Upper lobe of right lung (tissue), 1 donor: ENCODE measurements at regions not wholly inside any gene's neighbourhood (a gene's known extent, or its start where the extent isn't known, plus 50 kb on each side); places are given as distances from the start of the nearest gene placed in this dataset.

Experiments
- ATAC-seq: fragments of 200-7000 bp; cut with Tn5 transposase; one replicate; pipeline ENCODE4 v1.9.1; 2020; ENCODE audit warnings: mild to moderate bottlenecking, moderate library complexity
- DNase-seq: peaks from one replicate; pipeline ENCODE4 v3.0.0-alpha.2; 2020
- H3K27ac ChIP-seq: fragments of 200-600 bp; one replicate; pipeline ENCODE4 v1.8.0; 2022
- H3K27me3 ChIP-seq: fragments of 200-600 bp; one replicate; pipeline ENCODE4 v1.8.0; 2022; ENCODE audit warnings: mild to moderate bottlenecking
- H3K36me3 ChIP-seq: fragments of 200-600 bp; one replicate; pipeline ENCODE4 v1.8.0; 2022
- H3K4me1 ChIP-seq: fragments of 200-600 bp; one replicate; pipeline ENCODE4 v1.8.0; 2022
- H3K4me3 ChIP-seq: fragments of 200-600 bp; one replicate; pipeline ENCODE4 v1.8.0; 2022; ENCODE audit warnings: mild to moderate bottlenecking
- H3K9me3 ChIP-seq: fragments of 200-600 bp; one replicate; pipeline ENCODE4 v1.8.0; 2022
- intact Hi-C: fragments of 100-400 bp; cut with DNase I; formaldehyde crosslinking; loops from one replicate; pipeline ENCODE4 v1.11.0; 2022
- TF ChIP-seq, protein P1 (sequence below): fragments of 200-600 bp; IDR thresholded peaks from one replicate; pipeline ENCODE4 v1.8.0; 2022; ENCODE audit warnings: antibody characterized with exemption
- donor health status: DM: no; HTN: yes; CAD: no; lungs with severe emphysema.

DNA sequence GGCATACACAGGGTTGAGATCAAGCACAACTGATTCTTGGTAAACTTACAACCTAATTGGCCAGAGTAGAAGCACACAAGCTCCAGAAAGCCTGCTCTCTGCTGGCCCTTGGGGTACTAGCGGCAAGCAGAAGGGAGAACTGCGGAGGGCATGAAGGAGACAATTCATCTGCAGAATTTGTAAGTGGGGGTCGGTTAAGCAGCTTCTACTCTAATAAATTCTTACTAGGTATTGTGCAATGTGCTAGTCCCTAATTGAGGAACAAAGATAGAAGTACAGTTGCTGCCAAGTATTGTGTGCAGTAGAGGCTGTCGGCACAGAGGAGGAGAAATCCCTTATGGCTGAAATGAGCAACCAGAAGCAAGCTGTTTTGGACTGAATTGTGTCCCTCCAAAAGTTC is 91.2 kb upstream of the VEPH1 start:
- Histone ChIP-seq H3K4me3 (no peak overlapping the region), H3K9me3 (no peaks in the 10 kb centered on the region), H3K36me3 (no peaks in the 10 kb centered on the region), H3K4me1 (no peaks in the 10 kb centered on the region), H3K27ac (no peak overlapping the region), H3K27me3 (no peaks in the 10 kb centered on the region)
- TF ChIP-seq, protein P1, sequence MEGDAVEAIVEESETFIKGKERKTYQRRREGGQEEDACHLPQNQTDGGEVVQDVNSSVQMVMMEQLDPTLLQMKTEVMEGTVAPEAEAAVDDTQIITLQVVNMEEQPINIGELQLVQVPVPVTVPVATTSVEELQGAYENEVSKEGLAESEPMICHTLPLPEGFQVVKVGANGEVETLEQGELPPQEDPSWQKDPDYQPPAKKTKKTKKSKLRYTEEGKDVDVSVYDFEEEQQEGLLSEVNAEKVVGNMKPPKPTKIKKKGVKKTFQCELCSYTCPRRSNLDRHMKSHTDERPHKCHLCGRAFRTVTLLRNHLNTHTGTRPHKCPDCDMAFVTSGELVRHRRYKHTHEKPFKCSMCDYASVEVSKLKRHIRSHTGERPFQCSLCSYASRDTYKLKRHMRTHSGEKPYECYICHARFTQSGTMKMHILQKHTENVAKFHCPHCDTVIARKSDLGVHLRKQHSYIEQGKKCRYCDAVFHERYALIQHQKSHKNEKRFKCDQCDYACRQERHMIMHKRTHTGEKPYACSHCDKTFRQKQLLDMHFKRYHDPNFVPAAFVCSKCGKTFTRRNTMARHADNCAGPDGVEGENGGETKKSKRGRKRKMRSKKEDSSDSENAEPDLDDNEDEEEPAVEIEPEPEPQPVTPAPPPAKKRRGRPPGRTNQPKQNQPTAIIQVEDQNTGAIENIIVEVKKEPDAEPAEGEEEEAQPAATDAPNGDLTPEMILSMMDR: no peak
- intact Hi-C loops: no loop called here
- ATAC-seq: no peak
- DNase-seq: no peak

DNA sequence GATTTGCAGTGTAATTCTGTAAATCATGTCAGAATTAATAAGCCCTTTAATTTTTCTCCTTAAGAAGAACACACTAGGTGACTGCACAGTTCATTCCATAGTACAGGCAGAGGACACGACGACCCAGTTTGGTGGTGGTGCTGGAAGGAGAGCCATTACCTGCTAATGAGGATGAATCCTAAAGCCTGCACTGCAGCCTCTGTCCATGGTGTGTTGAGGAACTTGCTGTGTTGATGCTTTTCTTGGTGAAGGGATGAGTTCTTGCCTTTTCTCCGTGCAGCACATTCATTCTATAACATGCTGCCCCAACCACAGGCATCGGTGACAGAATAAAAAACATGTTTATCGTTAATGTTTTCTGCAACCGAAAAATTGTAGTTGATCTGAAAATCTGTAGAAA is 89.6 kb upstream of the VEPH1 start:
- Histone ChIP-seq H3K27ac (no peak overlapping the region), H3K27me3 (no peaks in the 10 kb centered on the region), H3K9me3 (no peaks in the 10 kb centered on the region), H3K4me1 (no peaks in the 10 kb centered on the region), H3K4me3 (no peak overlapping the region), H3K36me3 (no peaks in the 10 kb centered on the region)
- intact Hi-C loops: no loop called here
- ATAC-seq: no peak
- DNase-seq: no peak
- TF ChIP-seq, protein P1: no peak

DNA sequence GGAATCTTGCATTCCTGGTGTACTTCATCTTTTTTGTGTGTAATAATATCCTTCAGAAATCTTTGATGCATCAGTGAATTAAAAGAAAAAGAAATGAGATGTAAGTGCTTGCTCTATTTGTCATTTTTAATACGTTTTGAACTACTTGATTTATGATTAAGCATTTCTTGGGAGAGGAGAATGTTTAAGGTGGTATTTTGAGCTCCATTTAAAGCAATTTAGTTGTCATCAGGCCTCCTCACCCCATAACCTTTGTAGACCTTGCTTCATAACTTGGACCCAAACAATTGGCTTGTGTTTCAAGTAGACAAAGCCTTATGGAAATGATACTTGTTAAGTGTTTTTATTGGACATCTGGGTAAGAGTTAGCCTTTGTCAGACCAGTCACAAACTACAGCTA is 87.1 kb upstream of the VEPH1 start:
- Histone ChIP-seq H3K27me3 (no peaks in the 10 kb centered on the region), H3K36me3 (no peaks in the 10 kb centered on the region), H3K4me3 (no peak overlapping the region), H3K4me1 (no peaks in the 10 kb centered on the region), H3K27ac (no peak overlapping the region), H3K9me3 (no peaks in the 10 kb centered on the region)
- no peak for ATAC-seq
- intact Hi-C loops: no loop called here
- DNase-seq: no peak
- TF ChIP-seq, protein P1: no peak

DNA sequence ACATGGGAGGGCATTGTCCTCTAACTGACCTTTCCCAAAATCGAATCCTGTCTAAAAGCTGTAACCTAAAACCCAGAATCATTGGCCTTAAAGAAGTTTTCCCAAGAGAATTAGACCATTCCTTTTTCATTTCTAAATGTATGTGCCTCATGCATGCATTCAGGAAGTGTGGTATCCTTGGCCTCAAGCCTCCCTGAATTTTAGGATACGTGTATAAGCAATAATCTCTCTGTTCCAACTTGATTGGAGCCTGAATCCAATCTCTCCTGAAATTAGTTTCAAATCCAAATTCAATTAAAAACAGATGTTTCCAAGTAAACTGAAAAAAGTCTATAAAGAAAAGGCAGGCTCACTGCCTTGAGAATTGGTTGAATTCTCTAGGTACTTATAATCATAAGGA is 86.0 kb upstream of the VEPH1 start:
- ATAC-seq (no peak), DNase-seq (no peak)
- TF ChIP-seq, protein P1: no peak
- Histone ChIP-seq H3K4me1 (no peaks in the 10 kb centered on the region), H3K27ac (no peak overlapping the region), H3K27me3 (no peaks in the 10 kb centered on the region), H3K9me3 (no peaks in the 10 kb centered on the region), H3K36me3 (no peaks in the 10 kb centered on the region), H3K4me3 (no peak overlapping the region)
- intact Hi-C loops: no loop called here

DNA sequence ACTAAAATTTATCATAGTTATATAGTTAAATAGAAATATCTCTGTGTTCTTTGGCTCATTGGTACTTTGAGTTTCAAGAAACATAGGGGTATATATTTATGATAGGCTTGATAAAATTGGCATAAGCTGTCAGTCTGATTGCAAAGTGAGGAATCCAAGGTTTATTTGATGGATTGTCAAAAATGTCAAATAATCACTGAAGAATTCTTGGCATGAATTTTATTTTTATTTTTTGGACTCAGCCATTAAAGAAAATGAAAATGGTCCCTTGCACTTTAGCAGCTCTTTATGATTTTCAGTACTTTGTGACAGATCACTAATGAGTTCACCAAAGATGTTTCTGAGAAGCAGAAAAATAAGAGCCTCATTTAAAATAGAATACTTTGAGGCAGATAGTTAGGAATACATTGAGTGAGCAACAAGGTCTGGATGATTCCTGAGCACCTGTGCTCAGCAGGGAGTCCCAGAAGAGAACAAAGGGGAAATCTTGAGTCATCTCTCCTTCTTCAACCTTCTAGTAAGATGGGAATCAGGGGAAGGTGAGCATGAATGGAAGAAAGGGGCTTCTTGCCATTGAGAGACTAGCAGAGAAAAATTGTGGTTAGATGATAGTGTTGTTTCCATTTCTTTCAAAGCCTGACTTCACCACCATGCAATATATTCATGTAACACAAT is 85.3 kb upstream of the VEPH1 start:
- ATAC-seq: no peak
- no peaks in the 10 kb centered on the region for H3K4me1 ChIP-seq
- no peaks in the 10 kb centered on the region for H3K36me3 ChIP-seq
- TF ChIP-seq, protein P1: no peak
- intact Hi-C loops: no loop called here
- no peak for DNase-seq
- H3K27ac ChIP-seq: no peak overlapping the region
- no peaks in the 10 kb centered on the region for H3K27me3 ChIP-seq
- H3K4me3 ChIP-seq: no peak overlapping the region
- no peaks in the 10 kb centered on the region for H3K9me3 ChIP-seq

DNA sequence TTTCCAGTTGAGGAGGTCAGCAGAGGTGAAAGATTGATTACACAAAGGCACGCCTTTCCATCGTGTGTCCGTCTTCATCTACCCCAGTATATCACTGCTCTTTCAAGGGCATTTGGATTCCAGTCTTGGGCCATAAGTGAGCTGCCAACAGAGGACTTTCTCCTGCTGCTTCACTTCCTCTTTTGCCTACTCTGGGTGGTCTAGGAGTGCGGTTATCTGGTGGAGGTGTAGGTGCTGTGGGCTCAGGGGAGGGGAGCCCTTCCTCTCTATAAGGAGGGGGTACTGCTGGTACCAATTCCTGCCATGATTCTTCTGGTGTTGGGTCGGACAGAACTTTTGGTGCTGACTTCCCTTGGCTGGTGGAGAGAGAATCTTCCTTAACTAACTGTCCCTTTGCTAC is 83.1 kb upstream of the VEPH1 start:
- no peak for ATAC-seq

More for the DNA sequence above, 83.1 kb upstream of the VEPH1 start:
- H3K27me3 ChIP-seq: no peaks in the 10 kb centered on the region
- no peak overlapping the region for H3K27ac ChIP-seq
- H3K36me3 ChIP-seq: no peaks in the 10 kb centered on the region
- intact Hi-C loops: no loop called here
- no peak for DNase-seq
- no peak overlapping the region for H3K4me3 ChIP-seq
- TF ChIP-seq, protein P1: no peak
- no peaks in the 10 kb centered on the region for H3K4me1 ChIP-seq
- no peaks in the 10 kb centered on the region for H3K9me3 ChIP-seq
